RCC 7860 (cell line): ENCODE measurements at regions not wholly inside any gene's neighbourhood (a gene's known extent, or its start where the extent isn't known, plus 50 kb on each side); places are given as distances from the start of the nearest gene placed in this dataset.
A peak's percentile ranks its signal among the peaks of the same experiment; 100 is the strongest.

Experiments used
- DNase-seq: peaks from one replicate; pipeline ENCODE4 v3.0.0-alpha.2; 2015; ENCODE audit warnings: low spot score
- FAIRE-seq: peaks from 2 replicates; lab custom pipeline; 2012; peaks lifted over from hg19 to GRCh38; lab: Jason Lieb, UNC

GRCh38 chr16:74232806-74233465, 63.7 kb upstream of the PSMD7 start:
- DNase-seq (no peak), FAIRE-seq (no peak)

GRCh38 chr16:74230126-74230525, 66.5 kb upstream of the PSMD7 start:
- FAIRE-seq (no peak), DNase-seq (no peak)

GRCh38 chr16:74226338-74226954, 70.2 kb upstream of the PSMD7 start:
- no peak for FAIRE-seq
- DNase-seq: no peak

- FAIRE-seq (no peak), DNase-seq (peak; percentile 22)
Measured at GRCh38 chr16:74224828-74225612, 71.6 kb upstream of the PSMD7 start.

- DNase-seq (no peak), FAIRE-seq (no peak)
Measured at GRCh38 chr16:74221828-74222227, 74.8 kb upstream of the PSMD7 start.

- no peak for FAIRE-seq
- no peak for DNase-seq
Measured at GRCh38 chr16:74219706-74220105, 76.9 kb upstream of the PSMD7 start.

GRCh38 chr16:74218871-74219270, 77.7 kb upstream of the PSMD7 start:
- FAIRE-seq: no peak
- no peak for DNase-seq

- DNase-seq (no peak), FAIRE-seq (no peak)
Measured at GRCh38 chr16:74216319-74216718, 80.3 kb upstream of the PSMD7 start.

- DNase-seq (no peak), FAIRE-seq (no peak)
Measured at GRCh38 chr16:74215249-74215648, 81.4 kb upstream of the PSMD7 start.

GRCh38 chr16:74213372-74213771, 83.2 kb upstream of the PSMD7 start:
- DNase-seq (no peak), FAIRE-seq (no peak)

GRCh38 chr16:74210245-74210644, 86.4 kb upstream of the PSMD7 start:
- FAIRE-seq (no peak), DNase-seq (no peak)

GRCh38 chr16:74202009-74202408, 94.6 kb upstream of the PSMD7 start:
- DNase-seq (no peak), FAIRE-seq (no peak)

GRCh38 chr16:74201576-74201975, 95.0 kb upstream of the PSMD7 start:
- FAIRE-seq (no peak), DNase-seq (no peak)

- DNase-seq (no peak), FAIRE-seq (no peak)
Measured at GRCh38 chr16:74200921-74201320, 95.7 kb upstream of the PSMD7 start.

- DNase-seq (no peak), FAIRE-seq (no peak)
Measured at GRCh38 chr16:74199842-74200124, 96.8 kb upstream of the PSMD7 start.

GRCh38 chr16:74199066-74199841, 97.4 kb upstream of the PSMD7 start:
- DNase-seq: no peak
- FAIRE-seq: no peak

- FAIRE-seq: no peak
- no peak for DNase-seq
Measured at GRCh38 chr16:74192281-74192797, 104.3 kb upstream of the PSMD7 start.

- DNase-seq (no peak), FAIRE-seq (no peak)
Measured at GRCh38 chr16:74190292-74190691, 106.3 kb upstream of the PSMD7 start.

GRCh38 chr16:74188856-74189255, 107.8 kb upstream of the PSMD7 start:
- no peak for DNase-seq
- no peak for FAIRE-seq

GRCh38 chr16:74186561-74186971, 110.0 kb upstream of the PSMD7 start:
- DNase-seq: no peak
- no peak for FAIRE-seq

- no peak for FAIRE-seq
Measured at GRCh38 chr16:74184839-74185238, 111.8 kb upstream of the PSMD7 start.

More at GRCh38 chr16:74184839-74185238, 111.8 kb upstream of the PSMD7 start:
- DNase-seq: no peak
